Head of caudate nucleus (tissue), 42 donors: ENCODE measurements at regions not wholly inside any gene's neighbourhood (a gene's known extent, or its start where the extent isn't known, plus 50 kb on each side); places are given as distances from the start of the nearest gene placed in this dataset.
"Not testable (repeated sequence)": the region's sequence is repeated elsewhere in the genome, so short reads cannot be mapped to it uniquely, and the experiment has no call there.

ENCODE experiments used
- DNase-seq, 42 donors: peaks; one replicate each; pipeline versions ENCODE4 v3.0.0 to v3.0.0-alpha.2; 2020 to 2021; ENCODE audit warnings: mixed read lengths in 7 of 42
- intact Hi-C: fragments of 100-400 bp; cut with DNase I; formaldehyde crosslinking; loops from one replicate; pipeline ENCODE4 v1.15.0; 2022

DNA sequence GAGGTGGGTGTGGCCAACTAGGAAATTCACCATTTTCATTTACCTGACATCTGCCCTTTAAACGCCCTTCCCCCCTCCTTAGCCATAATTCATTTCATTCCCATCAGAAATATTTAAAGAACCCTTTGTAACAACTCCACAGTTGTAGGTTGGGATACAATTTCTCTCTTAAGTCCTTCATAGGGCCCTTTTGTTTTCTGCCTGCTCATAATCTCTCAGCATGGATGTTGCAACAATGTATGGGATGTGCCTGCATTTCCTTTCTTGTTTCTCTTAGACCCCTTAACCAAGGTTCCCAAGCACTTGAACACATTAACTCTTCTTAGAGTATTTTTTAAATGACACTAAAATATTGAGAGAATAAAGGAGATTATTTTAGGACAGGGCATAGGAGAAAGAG lies 51.7 kb upstream of the MYO10 start:
- intact Hi-C loops = no loop called here
- DNase-seq = no peak

GRCh38 chr5:16990817-16991520 lies 54.9 kb upstream of the MYO10 start:
- intact Hi-C loops = not testable (repeated sequence)

GRCh38 chr5:16992006-16992405 lies 55.9 kb upstream of the MYO10 start:
- intact Hi-C loops = no loop called here
- no peak for DNase-seq

More at GRCh38 chr5:16990817-16991520, 54.9 kb upstream of the MYO10 start:
- not testable (repeated sequence) for DNase-seq

DNA sequence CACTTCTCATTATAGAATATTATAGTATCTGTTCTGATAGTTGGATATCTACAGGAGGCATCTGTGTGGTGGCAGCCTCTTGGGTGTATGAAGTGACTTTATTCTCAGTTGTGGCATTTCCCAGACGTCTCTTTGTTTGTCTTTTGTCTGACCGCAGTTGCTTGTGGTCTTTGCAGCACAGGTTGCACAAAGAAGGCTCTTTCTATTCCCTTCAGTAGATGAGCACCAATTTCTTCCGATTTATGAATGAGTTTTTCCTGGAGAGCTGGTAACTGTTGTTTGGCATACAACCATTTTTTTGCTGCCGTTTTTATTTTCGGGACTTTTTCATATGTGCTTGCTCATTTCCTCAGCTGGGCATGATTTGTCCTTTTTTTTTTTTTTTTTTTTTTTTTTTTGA lies 56.4 kb upstream of the MYO10 start:
- DNase-seq = no peak
- intact Hi-C loops = no loop called here

- intact Hi-C loops = no loop called here
- DNase-seq = no peak
Measured at GRCh38 chr5:16994565-16994964, 58.5 kb upstream of the MYO10 start.

DNA sequence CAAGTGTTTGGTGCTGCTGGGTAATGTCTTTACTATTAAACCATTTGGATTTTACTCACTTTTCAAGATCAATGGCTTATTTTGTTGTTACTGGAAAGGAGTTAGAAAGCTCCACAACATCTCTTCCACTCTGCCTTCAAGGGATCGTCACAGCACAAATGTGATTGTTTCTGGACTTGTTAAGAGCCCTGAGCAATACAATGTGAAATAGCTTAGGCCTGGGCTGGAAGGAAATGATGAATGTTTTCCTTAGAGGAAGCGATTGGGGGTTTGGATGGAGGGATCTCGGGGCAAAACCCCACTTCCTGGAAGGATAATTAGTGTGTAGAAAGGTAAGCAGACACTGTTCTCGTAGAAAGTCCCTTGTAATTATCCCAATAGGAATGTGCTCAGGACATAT lies 59.3 kb upstream of the MYO10 start:
- no peak for DNase-seq
- intact Hi-C loops = no loop called here

DNA sequence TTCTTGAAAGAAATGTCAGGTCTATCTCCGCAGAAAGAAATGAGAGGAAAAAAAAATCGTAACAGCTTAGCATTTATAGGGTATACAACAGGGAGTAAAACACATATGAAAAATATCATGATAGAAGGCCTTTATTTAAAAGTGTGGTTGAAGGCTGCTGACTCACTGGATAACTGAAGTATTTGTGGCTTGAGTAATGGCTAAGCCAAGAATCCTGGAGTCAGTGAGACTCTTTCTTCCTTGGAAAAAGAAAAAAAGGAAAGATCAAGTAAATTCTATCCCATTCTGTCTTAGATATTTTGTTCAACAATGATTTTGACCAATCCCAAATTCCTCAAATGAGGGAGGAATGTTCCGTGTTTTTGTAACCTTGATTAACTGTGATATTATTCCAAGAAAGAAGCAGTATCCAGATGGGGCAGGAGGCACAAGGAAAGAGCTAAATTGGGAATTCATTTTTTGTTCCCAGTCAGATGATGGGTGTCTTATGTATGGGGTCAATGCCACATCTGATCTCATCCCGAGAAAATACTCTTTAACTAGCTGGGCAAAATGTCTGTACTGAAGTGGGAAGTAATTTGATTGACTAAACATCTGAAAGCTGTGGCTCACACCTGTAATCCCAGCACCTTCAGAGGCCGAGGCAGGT lies 64.3 kb upstream of the MYO10 start:
- intact Hi-C loops = no loop called here
- no peak for DNase-seq

- intact Hi-C loops = no loop called here
- DNase-seq = no peak
Measured at GRCh38 chr5:17001428-17001827, 65.3 kb upstream of the MYO10 start.

GRCh38 chr5:17004441-17005106 lies 68.5 kb upstream of the MYO10 start:
- DNase-seq = peak in 2 of 42 donors; percentile 2 to 4
- intact Hi-C loops = no loop called here

DNA sequence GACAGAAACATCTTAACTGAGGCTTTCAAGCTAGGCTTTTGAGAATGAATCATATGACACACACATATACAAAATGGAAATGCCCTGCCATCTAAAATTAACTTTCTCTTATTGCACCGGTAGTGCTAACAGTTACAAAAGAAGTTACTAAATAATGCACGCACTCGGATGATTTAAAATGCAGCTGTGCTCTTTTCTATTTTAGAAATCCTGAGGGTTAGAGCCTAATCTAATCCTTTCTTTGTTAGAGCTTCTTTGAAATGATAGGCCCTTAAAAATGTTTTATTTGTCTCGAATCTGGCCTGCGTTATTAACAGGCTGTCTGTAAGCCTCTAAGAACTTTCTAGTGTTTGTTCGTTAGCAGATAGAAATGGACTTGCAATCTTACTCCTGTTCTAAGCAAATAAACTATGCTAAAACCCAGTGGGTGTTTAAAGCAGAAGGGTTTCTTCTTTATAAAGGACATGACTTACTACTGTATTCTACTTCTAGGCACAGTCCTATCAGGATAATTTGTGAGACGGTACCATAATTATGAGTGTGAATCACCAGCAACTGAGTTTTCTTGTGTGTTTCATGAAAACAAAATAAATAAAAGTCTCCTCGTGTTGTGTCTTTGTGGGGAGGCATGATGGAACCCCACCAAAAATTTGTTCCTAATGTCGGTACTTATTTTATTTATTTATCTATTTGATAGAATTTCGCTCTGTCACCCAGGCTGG lies 69.2 kb upstream of the MYO10 start:
- DNase-seq = no peak
- intact Hi-C loops = no loop called here

GRCh38 chr5:17012289-17012688 lies 76.2 kb upstream of the MYO10 start:
- intact Hi-C loops = no loop called here
- DNase-seq = no peak

DNA sequence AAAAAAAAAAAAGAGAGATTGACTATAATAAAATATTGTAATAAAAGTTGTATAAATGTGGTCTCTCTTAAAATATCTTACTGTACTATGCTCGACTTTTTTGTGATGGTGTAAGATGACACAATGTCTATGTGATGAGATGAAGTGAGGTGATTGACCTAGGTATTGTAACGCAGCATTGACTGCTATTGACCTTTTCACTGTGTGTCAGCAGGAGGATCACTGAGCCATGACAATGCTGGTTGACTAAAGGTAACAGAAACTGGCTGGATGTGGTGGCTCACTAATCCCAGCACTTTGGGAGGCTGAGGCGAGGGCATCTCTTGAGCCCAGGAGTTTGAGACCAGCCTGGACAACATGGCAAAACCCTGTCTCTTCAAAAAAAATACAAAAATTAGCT lies 78.6 kb upstream of the MYO10 start:
- no peak for DNase-seq
- intact Hi-C loops = no loop called here

- DNase-seq = no peak
- intact Hi-C loops = no loop called here
Measured at GRCh38 chr5:17018871-17019270, 82.8 kb upstream of the MYO10 start.

GRCh38 chr5:17019324-17019723 lies 83.2 kb upstream of the MYO10 start:
- no peak for DNase-seq
- intact Hi-C loops = no loop called here

- DNase-seq = no peak
- intact Hi-C loops = no loop called here
Measured at GRCh38 chr5:17020678-17021601, 84.9 kb upstream of the MYO10 start.

DNA sequence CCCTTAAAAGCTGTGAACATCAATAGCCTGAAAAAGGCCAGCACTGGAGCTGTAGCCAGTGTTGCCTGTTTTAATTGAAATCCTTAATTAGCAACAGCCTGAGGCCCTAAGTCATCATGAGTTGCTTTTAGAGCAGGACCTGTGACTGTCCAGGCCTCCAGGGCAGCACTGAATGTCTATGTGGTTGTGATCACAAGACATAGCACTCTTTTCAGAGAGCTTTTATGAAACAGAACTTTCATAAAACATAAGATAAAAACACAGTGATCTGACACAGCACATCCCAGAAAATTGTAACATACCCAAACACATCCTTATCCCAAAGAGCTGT lies 85.5 kb upstream of the MYO10 start:
- no peak for DNase-seq
- intact Hi-C loops = no loop called here

- intact Hi-C loops = no loop called here
- no peak for DNase-seq
Measured at GRCh38 chr5:17022296-17022695, 86.2 kb upstream of the MYO10 start.

DNA sequence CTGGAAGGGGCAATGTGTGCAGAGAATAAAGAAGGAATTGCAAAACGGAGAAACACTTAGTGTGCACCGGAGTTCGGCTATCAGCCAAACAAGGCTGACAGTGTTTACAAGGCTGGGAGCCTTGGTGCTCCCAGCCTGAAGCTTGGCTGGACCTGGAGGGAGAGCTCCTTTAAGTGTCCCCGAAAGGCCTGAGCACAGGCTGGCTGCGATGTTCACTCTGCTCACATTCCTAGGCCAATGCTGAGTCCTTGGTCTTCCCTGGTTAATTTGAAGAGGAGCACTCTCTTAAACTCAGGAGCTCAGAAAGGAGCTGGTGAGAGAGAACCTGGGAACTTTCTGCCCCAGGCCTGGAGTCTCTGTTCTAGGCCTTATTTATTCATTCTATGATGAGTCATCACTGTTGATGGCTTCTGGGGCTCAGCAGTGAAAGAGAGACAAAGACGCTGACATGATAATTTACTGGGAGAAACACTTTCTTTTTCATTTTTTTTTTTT lies 88.6 kb upstream of the MYO10 start:
- DNase-seq = peak in 3 of 42 donors; percentile 6 to 36 (median 10)
- intact Hi-C loops = no loop called here
